KOPT-K1 (cell line): ENCODE measurements at regions not wholly inside any gene's neighbourhood (a gene's known extent, or its start where the extent isn't known, plus 50 kb on each side); places are given as distances from the start of the nearest gene placed in this dataset.

Source experiments
- H3K27ac ChIP-seq: fragments of 200-600 bp; sonication (generic); 2 replicates; pipeline ENCODE4 v1.5.1; 2016; ENCODE audit warnings: antibody characterized with exemption, mild to moderate bottlenecking, low read depth, low read length; ENCODE audit not compliant: poor library complexity, severe bottlenecking
- H3K36me3 ChIP-seq: fragments of 200-600 bp; sonication (generic); 2 replicates; pipeline ENCODE4 v1.5.1; 2017; ENCODE audit warnings: antibody characterized with exemption, mild to moderate bottlenecking, low read length, moderate library complexity; ENCODE audit not compliant: insufficient read depth
- H3K9me3 ChIP-seq: fragments of 200-600 bp; sonication (generic); 2 replicates; pipeline ENCODE4 v1.5.1; 2017; ENCODE audit warnings: antibody characterized with exemption, low read length, mild to moderate bottlenecking; ENCODE audit not compliant: insufficient read depth, poor library complexity, severe bottlenecking

DNA sequence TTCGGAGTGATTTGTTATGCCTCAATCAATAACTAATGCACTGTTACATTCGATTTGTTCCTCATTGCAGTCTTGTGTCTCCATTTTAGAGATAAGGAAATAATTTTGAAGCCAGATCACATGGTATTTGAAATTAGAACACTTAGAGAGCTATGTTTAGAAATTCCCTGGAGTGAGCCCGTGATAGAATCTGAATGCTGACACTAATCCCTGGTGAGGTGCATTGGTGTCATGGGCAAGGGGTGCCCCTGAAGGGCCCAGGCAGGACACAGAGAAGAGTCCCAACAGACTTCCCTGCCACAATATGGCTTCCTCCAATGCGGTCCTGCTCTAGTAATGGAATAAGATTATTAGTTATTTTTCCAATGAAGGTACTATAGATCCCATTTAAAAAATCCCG is 223.0 kb downstream of the NR2F2 start:
- Histone ChIP-seq H3K27ac (no peak overlapping the region), H3K36me3 (no peaks in the 10 kb centered on the region), H3K9me3 (no peaks in the 10 kb centered on the region)

DNA sequence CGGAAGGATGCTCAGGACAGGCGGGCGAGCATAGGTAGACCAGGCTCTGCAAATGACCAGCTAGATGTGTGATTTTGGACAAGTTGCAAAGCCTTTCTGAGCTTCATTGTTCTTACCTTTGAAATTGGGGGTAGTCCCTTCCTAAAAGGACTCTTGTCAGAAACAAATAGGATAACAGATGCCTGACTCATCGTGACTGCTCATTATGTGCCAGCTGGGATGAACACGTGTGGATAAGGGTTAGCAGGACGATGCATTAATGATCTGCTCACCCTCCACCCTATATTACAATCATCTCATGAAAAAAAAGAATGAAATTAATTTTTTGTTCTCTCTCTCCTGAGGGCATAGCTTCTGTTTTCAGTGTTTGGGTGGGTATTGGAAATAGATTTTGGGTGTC is 223.4 kb downstream of the NR2F2 start:
- Histone ChIP-seq H3K36me3 (no peaks in the 10 kb centered on the region), H3K27ac (no peak overlapping the region), H3K9me3 (no peaks in the 10 kb centered on the region)

DNA sequence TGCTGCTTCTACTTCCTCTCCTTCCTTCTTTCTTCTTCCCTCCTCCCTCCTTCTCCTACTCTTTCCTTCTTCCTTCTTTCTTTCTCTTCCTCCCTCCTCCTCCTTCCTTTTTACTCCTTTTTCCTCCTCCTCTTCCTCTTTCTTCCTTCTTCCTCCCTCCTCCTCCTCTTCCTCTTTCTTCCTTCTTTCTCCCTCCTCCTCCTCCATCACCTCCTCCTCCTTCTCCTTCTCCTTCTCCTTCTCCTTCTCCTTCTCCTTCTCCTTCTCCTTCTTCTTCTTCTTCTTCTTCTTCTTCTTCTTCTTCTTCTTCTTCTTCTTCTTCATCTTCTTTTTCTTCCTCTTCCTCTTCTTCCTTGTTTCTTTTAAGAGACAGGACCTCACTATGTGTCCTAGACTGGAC is 224.0 kb downstream of the NR2F2 start:
- H3K36me3 ChIP-seq: no peaks in the 10 kb centered on the region

DNA sequence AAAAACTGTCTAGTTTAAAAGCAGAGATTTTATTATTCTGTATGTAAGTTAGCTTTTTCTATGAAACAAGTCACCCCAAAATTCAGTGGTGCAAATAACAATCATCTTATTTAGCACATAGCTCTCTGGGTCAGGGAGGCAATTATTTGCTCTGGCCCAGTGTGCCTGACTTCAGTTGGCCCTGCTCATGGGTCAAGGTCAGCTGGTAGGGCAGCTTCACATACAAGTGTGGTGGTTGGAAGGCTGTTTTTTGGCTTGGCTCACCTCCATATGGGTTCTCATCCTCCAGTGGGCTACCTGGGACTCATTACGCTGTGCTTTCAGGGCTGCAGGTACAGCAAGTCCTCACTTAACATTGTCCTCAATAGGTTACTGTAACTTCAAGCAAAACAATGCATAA is 228.6 kb downstream of the NR2F2 start:
- H3K9me3 ChIP-seq: no peaks in the 10 kb centered on the region
- no peaks in the 10 kb centered on the region for H3K36me3 ChIP-seq
- H3K27ac ChIP-seq: no peak overlapping the region

More for the DNA sequence above, 224.0 kb downstream of the NR2F2 start:
- Histone ChIP-seq H3K9me3 (no peaks in the 10 kb centered on the region), H3K27ac (no peak overlapping the region)

DNA sequence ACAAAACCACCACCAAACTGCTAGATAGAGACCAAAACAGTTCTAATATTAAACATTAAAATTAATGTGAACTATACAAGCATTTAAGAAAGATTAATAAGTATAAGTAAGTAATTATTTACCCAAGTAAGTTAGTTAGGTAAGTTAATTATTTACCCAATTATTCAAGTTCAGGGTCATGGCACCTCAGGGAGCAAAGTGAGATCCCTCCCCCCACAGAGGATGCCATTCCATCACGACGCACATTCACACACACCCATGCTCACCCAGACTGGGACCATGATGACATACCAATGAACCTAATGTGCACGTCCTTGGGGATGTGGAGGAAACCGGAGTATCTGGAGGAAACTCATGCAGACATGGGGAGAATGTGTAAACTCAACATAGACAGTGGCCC is 229.1 kb downstream of the NR2F2 start:
- H3K9me3 ChIP-seq: no peaks in the 10 kb centered on the region
- no peak overlapping the region for H3K27ac ChIP-seq
- no peaks in the 10 kb centered on the region for H3K36me3 ChIP-seq

DNA sequence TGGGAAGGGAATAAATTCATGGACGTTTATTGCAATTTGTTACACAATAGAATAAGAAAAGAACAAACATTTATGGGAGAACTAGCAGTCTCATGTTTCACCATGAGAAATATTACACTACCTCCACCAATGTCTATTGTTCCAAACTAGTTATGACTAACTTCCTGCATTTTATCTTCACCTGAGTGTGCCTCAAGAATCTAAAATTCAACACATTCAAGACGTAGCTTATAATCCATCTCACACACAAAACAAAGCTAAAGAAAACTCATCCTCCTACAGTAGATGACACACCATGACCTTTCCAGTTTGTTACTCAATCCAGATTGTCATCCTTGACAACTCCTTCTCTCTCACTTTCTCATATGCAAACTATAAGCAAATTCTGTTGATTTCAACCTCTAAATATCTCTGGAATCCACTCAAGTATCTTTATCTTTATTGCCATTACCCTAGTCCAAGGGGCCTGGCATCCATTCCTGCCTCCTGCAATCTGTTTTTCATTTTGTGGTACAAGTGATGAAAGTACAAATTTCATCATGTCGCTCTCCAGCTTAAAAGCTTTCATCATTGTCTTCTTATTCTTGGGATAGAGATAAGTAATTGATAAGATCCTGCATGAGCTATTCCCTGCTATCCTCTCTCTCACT is 229.9 kb downstream of the NR2F2 start:
- H3K27ac ChIP-seq: no peak overlapping the region
- H3K36me3 ChIP-seq: no peaks in the 10 kb centered on the region
- no peaks in the 10 kb centered on the region for H3K9me3 ChIP-seq

DNA sequence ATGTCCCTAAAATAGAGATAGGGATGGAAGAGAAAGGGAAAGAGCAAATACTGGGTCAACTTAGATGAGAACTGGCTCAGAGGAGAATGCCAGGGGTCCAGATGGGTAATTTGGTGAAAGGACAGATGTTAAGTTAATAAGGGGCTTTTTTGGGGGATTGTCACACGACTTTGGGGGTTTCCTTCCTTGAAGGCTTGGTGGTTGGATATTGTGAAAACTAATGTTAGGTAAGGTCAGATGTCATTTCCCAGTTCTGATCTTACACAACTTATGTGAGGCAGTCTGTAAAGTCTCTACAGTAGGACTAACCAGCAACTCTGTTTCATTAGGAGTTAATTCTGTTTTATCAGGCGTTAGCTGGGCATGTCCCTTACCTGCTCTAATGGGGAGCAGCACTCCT is 231.1 kb downstream of the NR2F2 start:
- H3K9me3 ChIP-seq: no peaks in the 10 kb centered on the region
- H3K36me3 ChIP-seq: no peaks in the 10 kb centered on the region
- no peak overlapping the region for H3K27ac ChIP-seq

DNA sequence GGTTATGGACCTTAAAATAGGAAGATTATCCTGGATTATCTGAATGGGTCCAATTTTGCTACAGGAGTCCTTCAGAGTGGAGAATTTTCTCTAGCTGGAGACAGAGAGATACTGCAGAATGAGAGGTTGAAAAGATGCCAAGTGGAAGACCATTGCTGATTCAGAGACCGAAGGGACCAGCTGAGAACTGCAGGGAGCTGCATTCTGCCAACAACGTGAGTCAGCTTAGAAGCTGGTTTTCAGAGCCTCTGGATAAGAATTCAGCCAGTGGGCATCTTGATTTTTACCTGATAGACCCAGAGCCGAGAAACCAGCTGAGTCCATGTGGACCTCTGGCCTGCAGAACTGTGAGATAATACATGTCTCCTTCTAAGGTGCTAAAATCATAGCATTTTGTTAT is 234.0 kb downstream of the NR2F2 start:
- Histone ChIP-seq H3K36me3 (no peaks in the 10 kb centered on the region), H3K27ac (no peak overlapping the region), H3K9me3 (no peaks in the 10 kb centered on the region)

DNA sequence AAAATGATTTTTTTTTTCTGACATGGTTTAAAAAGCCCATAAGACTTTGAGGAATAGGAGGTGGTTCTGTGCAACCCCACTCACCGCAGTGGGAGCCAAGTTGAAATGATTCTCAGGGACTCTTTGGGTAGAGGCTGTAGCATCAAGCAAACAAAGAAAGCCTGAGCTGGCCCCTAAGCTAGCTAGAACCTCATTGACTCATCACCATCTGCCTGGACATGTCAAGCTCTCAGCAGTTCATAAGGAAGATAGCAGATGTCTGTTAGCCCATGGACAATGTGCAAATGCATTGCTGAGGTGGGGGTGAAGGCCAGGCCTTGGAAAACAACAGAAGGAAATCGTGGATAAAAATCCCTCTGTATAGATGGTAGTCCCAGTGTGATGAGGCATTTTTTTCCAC is 234.8 kb downstream of the NR2F2 start:
- Histone ChIP-seq H3K9me3 (no peaks in the 10 kb centered on the region), H3K27ac (no peak overlapping the region), H3K36me3 (no peaks in the 10 kb centered on the region)

DNA sequence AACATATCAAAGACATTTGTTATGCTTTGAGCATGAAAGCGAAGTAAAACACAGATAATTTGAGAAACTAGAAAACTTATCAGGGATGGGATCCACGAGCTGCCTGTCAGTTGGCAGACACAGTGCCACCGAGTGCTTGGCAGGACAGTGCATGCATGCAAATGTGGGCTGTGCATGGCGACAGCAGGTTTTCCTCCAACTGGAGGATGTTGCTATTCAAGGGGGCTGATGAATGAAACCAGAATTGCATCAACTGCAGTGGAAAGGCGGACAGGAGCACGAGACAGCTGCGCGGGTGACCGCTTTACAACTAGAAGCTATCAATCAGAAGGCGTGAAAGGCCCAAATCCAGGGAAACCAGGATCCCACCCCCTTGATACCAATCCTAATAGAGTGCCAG is 244.3 kb downstream of the NR2F2 start:
- Histone ChIP-seq H3K36me3 (no peaks in the 10 kb centered on the region), H3K9me3 (no peaks in the 10 kb centered on the region), H3K27ac (no peak overlapping the region)

DNA sequence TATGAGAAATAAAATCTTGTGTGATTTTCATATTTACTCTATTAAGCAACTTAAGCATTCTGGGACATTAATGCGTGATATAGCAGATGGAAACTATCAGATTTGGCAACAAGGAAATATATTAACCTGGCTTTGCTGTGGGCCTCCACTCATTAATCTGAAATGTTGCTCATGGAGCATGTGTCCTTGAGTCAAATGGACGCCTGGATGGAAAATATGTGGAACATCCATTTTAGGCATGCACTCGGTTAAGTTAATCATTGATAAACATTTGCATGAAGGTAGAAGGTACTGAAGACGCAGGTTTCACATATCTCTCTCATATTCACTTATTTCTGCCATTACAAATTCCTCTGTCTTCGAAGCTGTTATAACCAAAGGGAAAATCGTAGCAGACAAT is 246.1 kb downstream of the NR2F2 start:
- Histone ChIP-seq H3K27ac (no peak overlapping the region), H3K36me3 (no peaks in the 10 kb centered on the region), H3K9me3 (no peaks in the 10 kb centered on the region)

DNA sequence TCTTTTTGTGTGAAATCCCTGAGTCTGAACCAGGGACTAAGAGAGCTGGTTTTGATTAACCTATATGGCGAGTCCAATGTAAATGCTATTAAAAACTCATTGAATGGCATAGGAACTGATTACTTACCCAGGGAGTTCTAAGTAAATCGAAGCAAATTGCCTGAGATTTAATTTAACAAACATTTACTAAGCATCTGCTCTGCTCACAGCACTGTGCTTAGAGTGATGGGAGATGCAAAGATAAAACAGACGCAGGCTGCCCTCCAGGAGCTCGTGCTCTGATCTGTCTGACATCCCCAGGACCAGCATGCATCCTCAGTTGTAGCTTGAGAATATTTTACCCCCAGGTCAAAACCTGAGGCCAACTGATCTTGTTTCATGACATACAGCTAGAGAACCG is 247.9 kb downstream of the NR2F2 start:
- H3K9me3 ChIP-seq: no peaks in the 10 kb centered on the region
- no peaks in the 10 kb centered on the region for H3K36me3 ChIP-seq
- no peak overlapping the region for H3K27ac ChIP-seq

DNA sequence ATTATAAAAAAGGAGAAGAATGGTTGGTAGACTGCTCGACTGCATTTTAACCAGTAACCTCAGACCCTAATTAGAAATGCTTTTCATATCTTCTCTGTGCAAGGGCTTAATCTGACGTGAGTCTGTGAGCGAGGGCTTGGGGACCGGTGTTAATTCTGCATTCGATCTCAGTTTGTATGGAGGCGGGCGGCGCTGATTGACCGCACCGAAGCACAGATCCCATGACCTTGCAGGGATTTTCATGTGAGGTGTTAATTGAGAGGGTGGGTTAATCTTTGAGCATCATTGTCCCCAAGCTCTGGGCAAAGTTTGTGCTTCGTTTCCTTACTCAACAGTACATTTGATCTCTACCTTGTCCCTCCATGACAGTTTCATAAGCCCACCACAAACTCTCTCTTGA is 250.9 kb downstream of the NR2F2 start:
- Histone ChIP-seq H3K9me3 (no peaks in the 10 kb centered on the region), H3K36me3 (no peaks in the 10 kb centered on the region), H3K27ac (no peak overlapping the region)

DNA sequence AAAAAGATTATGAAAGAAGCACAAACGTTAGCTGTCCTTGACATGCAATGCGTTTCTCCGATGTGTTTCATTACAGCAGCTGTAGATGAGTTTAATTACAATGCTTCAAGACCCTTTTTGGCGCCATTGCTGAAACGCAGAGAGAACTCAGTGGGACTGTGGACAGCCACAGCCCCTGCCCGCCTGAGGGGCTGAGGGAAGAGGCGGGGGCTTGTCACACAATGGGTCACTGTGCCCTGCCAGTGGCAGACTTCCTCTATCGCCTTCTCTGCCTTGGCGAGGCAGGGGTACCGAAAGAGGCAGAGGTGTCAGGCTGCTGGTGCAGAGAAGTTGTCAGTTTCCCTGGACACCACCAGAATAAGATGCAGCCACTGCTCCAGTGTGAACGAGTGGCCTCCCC is 252.0 kb downstream of the NR2F2 start:
- H3K27ac ChIP-seq: no peak overlapping the region
- no peaks in the 10 kb centered on the region for H3K36me3 ChIP-seq
- H3K9me3 ChIP-seq: no peaks in the 10 kb centered on the region

DNA sequence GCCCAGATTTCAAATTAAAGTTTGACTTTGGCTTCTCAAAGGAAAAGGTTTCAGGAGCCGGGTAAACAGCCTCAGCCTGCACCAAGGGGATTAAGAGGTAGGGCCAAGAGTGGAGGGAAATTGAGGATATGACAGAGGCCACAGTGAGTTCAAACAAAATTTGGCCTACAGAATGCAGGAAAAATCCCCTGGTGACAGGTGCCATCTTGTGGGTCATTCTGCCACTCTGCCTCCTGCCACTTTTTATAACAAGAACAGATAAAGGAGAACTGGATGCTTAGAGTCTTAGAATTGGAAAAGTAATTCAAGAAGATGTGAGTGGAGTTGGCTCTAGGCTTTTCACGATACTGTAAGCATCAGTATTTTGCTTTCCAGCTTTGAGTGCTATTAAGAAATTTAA is 253.2 kb downstream of the NR2F2 start:
- Histone ChIP-seq H3K9me3 (no peaks in the 10 kb centered on the region), H3K36me3 (no peaks in the 10 kb centered on the region), H3K27ac (no peak overlapping the region)

DNA sequence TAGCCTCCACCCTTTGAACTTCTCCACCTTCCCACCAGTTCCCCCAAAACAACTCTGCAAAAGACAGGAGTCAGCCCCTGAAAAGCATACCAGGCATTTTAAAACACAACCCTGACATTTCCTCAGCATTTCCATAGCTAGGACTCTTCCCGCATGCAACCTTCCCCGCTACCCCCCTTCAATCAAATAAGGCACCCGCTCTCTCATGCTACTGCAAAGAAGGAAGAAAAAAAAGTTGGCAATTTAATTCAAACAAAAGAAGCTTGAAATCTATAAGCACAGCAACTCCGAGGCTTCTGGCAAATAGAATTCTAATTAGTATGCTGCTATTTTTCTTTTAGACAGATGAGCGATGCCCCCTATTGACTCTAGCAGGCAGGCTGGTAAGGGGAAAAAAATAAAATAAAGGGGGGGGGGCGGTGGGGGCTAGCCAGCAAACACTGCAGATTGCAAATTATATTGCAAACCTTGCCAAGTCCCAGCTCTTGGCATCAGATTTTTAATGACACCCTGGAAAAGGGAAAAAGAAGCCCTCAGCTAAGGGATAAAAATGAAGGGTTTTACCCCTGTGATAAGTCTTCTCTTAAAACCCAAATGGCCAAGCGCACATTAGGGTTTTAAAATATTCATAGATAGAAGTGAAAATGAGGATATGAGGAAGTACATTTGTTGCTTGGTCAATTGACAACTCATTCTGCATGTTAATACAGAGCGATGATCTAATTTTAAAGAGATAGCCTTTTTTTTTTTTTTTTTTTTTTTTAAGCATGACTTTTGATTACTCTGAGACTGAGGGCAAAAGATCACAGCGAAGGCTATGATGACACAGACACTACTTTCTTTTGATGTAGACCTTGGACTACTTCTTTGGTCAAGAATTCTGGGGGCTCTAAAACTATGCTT is 255.2 kb downstream of the NR2F2 start:
- H3K36me3 ChIP-seq: no peaks in the 10 kb centered on the region
- no peaks in the 10 kb centered on the region for H3K9me3 ChIP-seq
- no peak overlapping the region for H3K27ac ChIP-seq
